ENCODE measurements at regions not wholly inside any gene's neighbourhood (a gene's known extent, or its start where the extent isn't known, plus 50 kb on each side); places are given as distances from the start of the nearest gene placed in this dataset.

DNA sequence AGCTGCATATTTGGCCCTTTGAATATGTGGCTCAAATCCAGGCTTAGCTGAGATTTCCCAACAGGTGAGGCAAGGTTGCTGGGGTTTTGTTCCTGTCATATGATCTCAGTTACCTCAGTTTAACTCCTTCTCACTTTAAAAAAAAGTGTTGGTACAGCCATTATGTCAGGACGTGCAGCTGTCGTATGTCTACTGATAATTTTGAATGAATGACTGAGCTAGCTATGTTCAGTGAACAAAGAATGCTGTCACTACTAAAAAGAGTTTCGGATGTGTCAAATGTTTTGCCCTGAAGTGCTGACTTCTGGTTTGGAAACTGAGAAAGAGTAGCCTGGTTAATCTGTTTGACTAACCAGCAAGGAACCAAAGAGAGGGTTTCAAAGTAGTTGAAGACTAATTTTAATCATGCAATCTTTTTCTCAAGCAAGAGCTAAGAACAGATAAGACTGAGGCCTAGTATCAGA, 106.3 kb upstream of the NR3C1 start:
- intact Hi-C loops (cut with micrococcal nuclease), result no loop called here
- no peak overlapping the region for H3K27ac Mint-ChIP-seq
- H3K9me3 Mint-ChIP-seq, result no peaks in the 10 kb centered on the region
- no peaks in the 10 kb centered on the region for H3K4me1 Mint-ChIP-seq (ENCODE audit: low read depth)
- DNase-seq, result no peak
- no peaks in the 10 kb centered on the region for H3K27me3 Mint-ChIP-seq (ENCODE audit: low read depth)
- no peaks in the 10 kb centered on the region for H3K36me3 Mint-ChIP-seq (ENCODE audit: low read depth)
- CTCF ChIA-PET, result no interaction called here
- no peak overlapping the region for H3K4me3 Mint-ChIP-seq

DNA sequence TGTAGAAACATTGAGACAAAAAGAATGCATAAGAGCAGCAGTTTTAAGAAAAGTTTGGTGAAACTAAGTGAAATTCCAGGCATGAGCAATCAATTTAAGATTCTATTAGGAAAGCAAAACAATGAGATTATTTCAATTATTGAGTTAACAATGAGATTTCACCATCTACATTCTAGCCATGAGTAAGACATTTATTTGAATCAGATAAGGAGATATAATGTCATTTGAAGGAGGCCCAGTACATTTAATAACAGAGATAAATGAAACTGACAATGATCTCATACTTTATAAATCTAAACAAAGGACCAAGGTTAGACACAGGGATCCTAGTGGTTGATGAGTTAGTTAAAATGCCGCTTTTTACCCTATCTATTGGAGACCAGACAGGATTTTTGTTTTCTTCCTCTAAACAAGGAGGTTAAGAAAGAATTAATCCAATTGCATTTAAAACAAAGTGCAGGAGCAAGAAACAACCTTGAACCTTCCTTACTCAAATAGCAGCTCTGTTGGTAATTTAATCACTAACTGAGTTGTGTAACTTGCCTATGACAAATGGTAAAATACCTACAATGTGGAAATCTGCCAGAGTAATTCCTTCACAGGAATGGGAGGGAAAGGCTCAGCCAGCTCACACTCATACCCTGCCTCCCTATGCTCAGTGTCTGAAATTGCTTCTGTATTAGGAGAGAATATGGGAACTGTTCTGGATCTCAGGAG, 103.5 kb upstream of the NR3C1 start:
- Mint-ChIP-seq H3K27me3 (ENCODE audit: low read depth) (no peaks in the 10 kb centered on the region), H3K9me3 (no peaks in the 10 kb centered on the region), H3K4me3 (no peak overlapping the region), H3K36me3 (ENCODE audit: low read depth) (no peaks in the 10 kb centered on the region), H3K4me1 (ENCODE audit: low read depth) (no peaks in the 10 kb centered on the region), H3K27ac (no peak overlapping the region)
- intact Hi-C loops (cut with micrococcal nuclease), result no loop called here
- DNase-seq, result no peak
- CTCF ChIA-PET, result no interaction called here

DNA sequence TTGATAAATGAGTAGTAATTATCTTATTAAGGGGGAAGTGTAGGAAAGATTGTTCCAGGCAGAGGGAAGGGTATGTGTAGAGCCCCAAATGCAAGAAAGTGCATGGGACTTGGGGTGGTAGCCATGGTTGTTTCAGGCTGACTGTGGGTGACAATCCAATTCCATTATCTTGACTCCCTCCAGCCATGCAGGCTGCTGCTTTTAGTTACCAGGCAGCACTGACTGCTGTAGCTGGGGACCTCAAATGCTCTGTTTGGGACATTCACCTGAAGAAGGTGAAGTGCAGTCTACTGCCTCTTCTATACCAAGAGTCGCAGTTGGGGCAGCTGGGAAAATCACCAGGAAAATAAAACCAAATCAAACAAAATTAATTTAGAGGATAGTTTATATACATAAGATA, 102.4 kb upstream of the NR3C1 start:
- Mint-ChIP-seq H3K4me3 (no peak overlapping the region), H3K9me3 (no peaks in the 10 kb centered on the region), H3K4me1 (ENCODE audit: low read depth) (no peaks in the 10 kb centered on the region), H3K36me3 (ENCODE audit: low read depth) (no peaks in the 10 kb centered on the region), H3K27ac (no peak overlapping the region), H3K27me3 (ENCODE audit: low read depth) (no peaks in the 10 kb centered on the region)
- DNase-seq, result no peak
- CTCF ChIA-PET, result no interaction called here
- intact Hi-C loops (cut with micrococcal nuclease), result no loop called here

DNA sequence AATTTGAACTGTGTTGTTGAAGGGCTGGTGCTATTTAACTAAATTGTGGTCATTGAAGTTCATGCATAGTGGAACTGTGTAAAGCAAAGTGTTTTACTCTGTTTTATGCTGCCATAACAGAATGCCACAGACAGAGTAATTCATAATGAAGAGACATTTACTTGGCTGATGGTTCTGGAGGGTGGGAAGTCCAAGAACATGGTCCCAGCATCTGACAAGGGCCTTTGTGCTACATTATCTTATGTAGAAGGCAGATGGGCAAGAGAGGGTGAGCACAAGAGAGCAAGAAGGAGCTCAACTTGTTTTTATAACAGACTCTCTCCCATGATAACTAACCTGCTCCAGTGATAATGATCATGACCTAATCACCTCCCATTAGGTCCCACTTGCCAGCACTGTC, 101.9 kb upstream of the NR3C1 start:
- H3K4me3 Mint-ChIP-seq, result no peak overlapping the region
- H3K27me3 Mint-ChIP-seq (ENCODE audit: low read depth), result no peaks in the 10 kb centered on the region
- no peaks in the 10 kb centered on the region for H3K9me3 Mint-ChIP-seq
- DNase-seq, result no peak
- intact Hi-C loops (cut with micrococcal nuclease), result no loop called here
- CTCF ChIA-PET, result no interaction called here
- no peak overlapping the region for H3K27ac Mint-ChIP-seq
- H3K36me3 Mint-ChIP-seq (ENCODE audit: low read depth), result no peaks in the 10 kb centered on the region
- no peaks in the 10 kb centered on the region for H3K4me1 Mint-ChIP-seq (ENCODE audit: low read depth)

DNA sequence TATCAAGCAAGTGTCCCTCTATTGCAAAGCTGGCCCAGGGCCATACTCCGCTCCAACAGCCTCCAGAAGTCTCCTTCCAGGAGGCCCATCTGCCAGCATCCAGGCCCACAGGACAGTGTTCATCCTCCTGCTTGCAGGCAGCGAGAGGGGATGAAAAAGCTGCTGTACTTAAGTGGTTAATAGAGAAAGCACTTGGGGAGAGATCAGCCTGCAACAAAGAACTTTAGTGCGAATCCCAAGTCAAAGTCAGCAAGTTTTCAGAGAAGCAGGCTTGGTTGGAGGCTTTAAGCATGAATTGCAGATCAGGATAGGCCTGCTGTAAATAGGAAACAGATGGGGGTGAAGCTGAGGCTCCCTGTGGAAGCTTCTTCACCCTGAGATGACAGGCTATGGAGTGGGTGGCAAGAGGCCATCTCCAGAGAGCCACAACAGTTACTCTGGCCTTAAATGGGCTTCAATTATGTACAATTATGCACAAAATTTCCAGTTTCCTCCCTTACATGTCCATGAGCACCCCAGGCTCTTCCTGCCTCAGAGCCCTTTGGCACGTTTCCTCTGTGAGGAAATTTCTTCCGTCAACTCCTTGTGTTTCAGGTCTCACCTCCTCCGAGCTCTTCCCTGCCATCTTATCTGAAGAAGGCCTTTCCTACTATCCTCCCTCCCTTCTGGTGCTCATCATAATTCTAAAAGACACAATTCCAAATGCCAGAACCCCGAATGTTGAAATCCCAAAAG, 98.0 kb upstream of the NR3C1 start:
- Mint-ChIP-seq H3K27ac (no peak overlapping the region), H3K4me3 (no peak overlapping the region), H3K36me3 (ENCODE audit: low read depth) (no peaks in the 10 kb centered on the region), H3K27me3 (ENCODE audit: low read depth) (peaks cover 5% of the 10 kb centered on the region), H3K4me1 (ENCODE audit: low read depth) (no peaks in the 10 kb centered on the region), H3K9me3 (no peaks in the 10 kb centered on the region)
- no peak for DNase-seq
- intact Hi-C loops (cut with micrococcal nuclease), result no loop called here
- CTCF ChIA-PET, result no interaction called here

DNA sequence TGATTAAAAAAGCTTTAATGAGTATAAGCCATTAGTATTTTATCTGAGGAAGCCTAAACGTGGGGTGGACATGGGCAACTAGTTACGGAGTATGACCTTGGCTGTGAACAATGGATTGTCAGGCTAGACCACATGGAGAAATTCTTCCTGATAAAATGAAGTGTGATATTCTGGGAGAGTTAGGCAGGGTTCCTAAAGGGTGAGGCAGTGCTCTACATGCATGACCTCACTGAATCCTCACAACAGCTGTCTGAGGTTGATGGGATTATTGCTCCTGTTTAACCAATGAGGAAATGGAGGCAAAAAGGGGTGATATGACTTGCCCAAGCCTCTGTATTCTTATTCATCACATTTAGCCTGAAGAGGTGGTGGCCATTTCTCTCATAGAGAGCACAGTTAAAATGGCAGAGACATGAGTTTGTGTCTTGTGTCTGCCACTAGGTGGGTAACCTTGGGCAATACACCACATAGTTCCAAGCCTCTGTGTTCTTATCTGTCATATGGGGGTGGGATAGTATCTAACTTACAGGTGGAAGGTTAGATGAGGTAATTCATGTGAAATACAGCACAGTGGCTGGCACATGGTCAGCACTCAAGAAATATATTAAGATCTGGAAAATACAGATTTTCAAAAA, 96.1 kb upstream of the NR3C1 start:
- Mint-ChIP-seq H3K27me3 (ENCODE audit: low read depth) (peaks cover 5% of the 10 kb centered on the region), H3K4me1 (ENCODE audit: low read depth) (no peaks in the 10 kb centered on the region), H3K4me3 (no peak overlapping the region), H3K9me3 (no peaks in the 10 kb centered on the region), H3K36me3 (ENCODE audit: low read depth) (no peaks in the 10 kb centered on the region), H3K27ac (no peak overlapping the region)
- DNase-seq, result no peak
- CTCF ChIA-PET, result no interaction called here
- intact Hi-C loops (cut with micrococcal nuclease), result no loop called here

DNA sequence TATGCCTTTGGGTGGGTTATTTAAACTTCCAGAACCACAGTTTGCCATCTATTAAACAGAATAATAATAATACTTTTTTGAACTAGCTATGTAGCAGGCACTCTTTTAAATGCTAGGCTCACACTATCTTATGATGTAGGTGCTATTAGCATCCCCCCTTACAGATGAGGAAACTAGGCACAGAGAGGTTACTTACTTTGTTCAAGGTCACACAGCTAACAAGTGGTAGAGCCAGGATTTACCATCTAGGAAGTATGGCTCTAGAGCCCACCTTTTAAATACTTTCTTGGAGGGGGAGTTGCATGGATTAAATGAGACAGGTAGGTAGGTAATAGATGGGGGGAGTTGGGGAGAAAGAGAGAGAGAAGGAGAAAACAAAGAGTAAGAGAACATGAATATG, 95.3 kb upstream of the NR3C1 start:
- H3K9me3 Mint-ChIP-seq, result no peaks in the 10 kb centered on the region
- CTCF ChIA-PET, result no interaction called here
- no peak for DNase-seq

DNA sequence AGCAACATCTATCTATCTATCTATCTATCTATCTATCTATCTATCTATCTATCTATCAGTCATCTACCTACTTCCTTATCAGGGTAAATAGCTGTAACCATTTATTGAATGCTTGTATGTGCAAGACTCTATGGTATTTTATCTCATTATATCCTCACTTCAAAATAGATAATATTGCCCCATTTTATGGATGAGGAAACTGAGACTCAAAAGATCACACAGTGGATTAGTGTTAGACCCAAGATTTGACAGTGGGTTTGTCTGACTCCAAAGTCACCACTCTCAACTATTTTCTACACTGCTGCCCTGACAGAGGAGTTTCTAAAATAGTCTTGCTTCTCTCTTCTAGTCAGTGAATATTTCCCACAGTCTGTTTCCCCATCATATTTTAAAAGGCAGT, 94.3 kb upstream of the NR3C1 start:
- H3K4me1 Mint-ChIP-seq (ENCODE audit: low read depth), result no peaks in the 10 kb centered on the region
- peaks cover 5% of the 10 kb centered on the region for H3K27me3 Mint-ChIP-seq (ENCODE audit: low read depth)
- CTCF ChIA-PET, result no interaction called here
- intact Hi-C loops (cut with micrococcal nuclease), result no loop called here
- H3K27ac Mint-ChIP-seq, result no peak overlapping the region
- no peak overlapping the region for H3K4me3 Mint-ChIP-seq
- H3K9me3 Mint-ChIP-seq, result no peaks in the 10 kb centered on the region
- H3K36me3 Mint-ChIP-seq (ENCODE audit: low read depth), result no peaks in the 10 kb centered on the region
- no peak for DNase-seq

More for the DNA sequence above, 95.3 kb upstream of the NR3C1 start:
- no peaks in the 10 kb centered on the region for H3K4me1 Mint-ChIP-seq (ENCODE audit: low read depth)
- H3K4me3 Mint-ChIP-seq, result no peak overlapping the region
- H3K27ac Mint-ChIP-seq, result no peak overlapping the region
- intact Hi-C loops (cut with micrococcal nuclease), result no loop called here
- no peaks in the 10 kb centered on the region for H3K36me3 Mint-ChIP-seq (ENCODE audit: low read depth)
- H3K27me3 Mint-ChIP-seq (ENCODE audit: low read depth), result peaks cover 5% of the 10 kb centered on the region

DNA sequence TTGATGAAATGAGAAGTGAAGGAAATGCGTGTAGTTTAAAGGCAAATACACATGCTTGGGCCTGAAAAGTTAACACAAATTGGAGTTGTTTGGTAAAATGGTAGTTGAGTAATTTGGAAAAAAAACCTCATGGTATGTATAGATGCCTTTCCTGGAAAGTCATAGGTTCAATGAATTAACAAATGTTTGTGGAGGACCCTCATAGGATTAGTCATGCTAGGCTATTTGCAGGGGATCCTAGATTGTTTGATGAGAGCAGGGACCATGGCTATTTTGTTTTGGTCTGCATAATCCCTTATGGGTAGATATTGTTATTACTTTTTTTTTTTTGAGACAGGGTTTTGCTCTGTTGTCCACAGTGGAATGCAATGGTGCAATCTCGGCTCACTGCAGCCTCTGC, 93.5 kb upstream of the NR3C1 start:
- Mint-ChIP-seq H3K36me3 (ENCODE audit: low read depth) (no peaks in the 10 kb centered on the region), H3K4me1 (ENCODE audit: low read depth) (no peaks in the 10 kb centered on the region), H3K9me3 (no peaks in the 10 kb centered on the region), H3K4me3 (no peak overlapping the region), H3K27ac (no peak overlapping the region), H3K27me3 (ENCODE audit: low read depth) (peaks cover 5% of the 10 kb centered on the region)
- CTCF ChIA-PET, result no interaction called here
- intact Hi-C loops (cut with micrococcal nuclease), result no loop called here
- no peak for DNase-seq

DNA sequence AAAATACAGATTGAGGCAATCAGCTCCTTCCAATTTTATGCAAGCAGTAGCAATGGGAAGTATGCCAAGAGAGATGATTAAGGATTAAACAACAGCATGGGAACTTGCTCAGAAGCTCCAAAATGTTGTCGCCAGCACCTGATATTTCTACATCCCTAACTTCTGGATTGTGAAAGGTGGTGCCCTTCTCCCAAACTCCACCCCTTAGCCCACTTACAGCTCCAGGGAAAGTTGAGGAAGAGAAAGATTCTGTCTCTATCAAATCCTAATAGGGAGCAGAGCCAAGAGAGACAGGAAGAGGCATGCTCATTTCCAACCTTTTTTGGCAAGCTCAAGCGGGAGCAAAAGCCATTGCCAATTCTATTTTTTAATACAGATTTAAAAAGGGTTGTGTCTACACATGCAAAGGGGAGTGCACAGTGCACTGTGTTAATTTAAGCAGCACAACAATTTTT, 92.4 kb upstream of the NR3C1 start:
- CTCF ChIA-PET, result no interaction called here
- Mint-ChIP-seq H3K27ac (no peak overlapping the region), H3K4me1 (ENCODE audit: low read depth) (no peaks in the 10 kb centered on the region), H3K9me3 (no peaks in the 10 kb centered on the region), H3K4me3 (no peak overlapping the region), H3K27me3 (ENCODE audit: low read depth) (peaks cover 5% of the 10 kb centered on the region), H3K36me3 (ENCODE audit: low read depth) (no peaks in the 10 kb centered on the region)
- intact Hi-C loops (cut with micrococcal nuclease), result no loop called here
- DNase-seq, result no peak

DNA sequence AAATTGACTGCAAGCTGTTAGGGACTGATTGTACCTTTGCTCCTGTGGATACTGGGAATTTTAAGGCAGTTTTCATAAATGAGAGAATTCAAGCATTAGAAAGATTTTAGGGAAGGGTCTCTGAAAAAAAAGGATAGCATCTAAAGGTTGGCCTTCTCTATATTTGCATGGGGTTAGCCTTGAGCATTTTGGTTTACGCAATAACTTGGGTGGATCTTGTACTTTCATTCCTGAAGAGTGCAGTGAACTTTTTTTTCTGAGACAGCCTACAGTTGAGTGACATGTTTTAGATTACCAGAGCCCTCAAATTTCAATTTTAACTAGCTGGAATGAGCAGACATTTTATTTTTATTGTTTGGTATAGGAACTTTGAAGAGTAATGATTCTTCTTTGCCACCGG, 91.6 kb upstream of the NR3C1 start:
- intact Hi-C loops (cut with micrococcal nuclease), result no loop called here
- no peaks in the 10 kb centered on the region for H3K36me3 Mint-ChIP-seq (ENCODE audit: low read depth)
- no peak overlapping the region for H3K27ac Mint-ChIP-seq
- H3K4me3 Mint-ChIP-seq, result no peak overlapping the region
- CTCF ChIA-PET, result no interaction called here
- H3K9me3 Mint-ChIP-seq, result no peaks in the 10 kb centered on the region
- H3K27me3 Mint-ChIP-seq (ENCODE audit: low read depth), result peaks cover 5% of the 10 kb centered on the region
- no peaks in the 10 kb centered on the region for H3K4me1 Mint-ChIP-seq (ENCODE audit: low read depth)
- DNase-seq, result no peak

DNA sequence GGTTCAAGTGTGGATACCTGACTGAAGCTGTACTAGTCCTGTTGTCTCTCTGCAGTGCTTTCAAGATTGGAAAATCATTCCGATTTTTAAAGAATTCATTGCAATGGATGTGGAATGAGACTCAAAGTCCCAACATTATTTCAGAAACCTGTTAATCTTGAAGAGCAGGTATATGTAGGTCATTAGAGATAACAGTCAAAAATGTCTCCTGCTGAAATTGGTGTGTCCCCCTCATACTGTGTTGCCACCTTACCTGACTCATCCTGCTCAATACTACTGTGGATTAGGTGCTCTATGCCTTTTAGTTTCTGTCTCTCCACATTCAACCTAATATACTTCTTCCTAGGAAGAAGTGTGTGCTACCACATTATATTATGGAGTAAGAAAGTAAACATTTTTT, 91.1 kb upstream of the NR3C1 start:
- CTCF ChIA-PET, result no interaction called here
- Mint-ChIP-seq H3K27me3 (ENCODE audit: low read depth) (peaks cover 5% of the 10 kb centered on the region), H3K4me1 (ENCODE audit: low read depth) (no peaks in the 10 kb centered on the region), H3K36me3 (ENCODE audit: low read depth) (no peaks in the 10 kb centered on the region), H3K9me3 (no peaks in the 10 kb centered on the region), H3K4me3 (no peak overlapping the region), H3K27ac (no peak overlapping the region)
- intact Hi-C loops (cut with micrococcal nuclease), result no loop called here
- DNase-seq, result no peak

DNA sequence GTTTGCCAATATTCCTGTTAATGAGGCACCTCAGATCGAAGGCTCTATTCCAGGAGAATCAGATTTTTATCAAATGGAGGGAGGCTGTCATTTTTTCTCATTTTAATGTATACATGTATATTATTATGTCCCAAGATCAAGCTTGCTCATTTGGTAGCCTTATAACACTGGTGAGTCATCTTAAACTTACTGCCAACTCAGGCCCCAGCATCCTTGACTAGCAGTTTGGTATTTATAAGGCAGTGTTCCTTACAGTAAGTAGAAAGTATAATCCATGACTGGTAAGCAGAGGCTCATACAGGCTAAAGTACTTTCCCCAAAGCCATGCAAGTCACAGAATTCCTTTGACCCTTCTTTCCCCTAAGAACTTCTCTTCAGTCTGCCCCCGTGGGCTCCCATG, 90.7 kb upstream of the NR3C1 start:
- H3K27me3 Mint-ChIP-seq (ENCODE audit: low read depth), result peaks cover 4% of the 10 kb centered on the region
- H3K36me3 Mint-ChIP-seq (ENCODE audit: low read depth), result no peaks in the 10 kb centered on the region
- no peak for DNase-seq
- no peak overlapping the region for H3K27ac Mint-ChIP-seq
- CTCF ChIA-PET, result no interaction called here
- intact Hi-C loops (cut with micrococcal nuclease), result no loop called here
- H3K9me3 Mint-ChIP-seq, result no peaks in the 10 kb centered on the region
- H3K4me3 Mint-ChIP-seq, result no peak overlapping the region
- H3K4me1 Mint-ChIP-seq (ENCODE audit: low read depth), result no peaks in the 10 kb centered on the region

Data from activated naive CD4-positive, alpha-beta T cell treated with anti-CD3 and anti-CD28 coated beads for 36 hours (primary cell).